ENCODE measurements at regions not wholly inside any gene's neighbourhood (a gene's known extent, or its start where the extent isn't known, plus 50 kb on each side); places are given as distances from the start of the nearest gene placed in this dataset.

- CTCF ChIA-PET: no interaction called here
- no peaks in the 10 kb centered on the region for H3K9me3 ChIP-seq (ENCODE audit: control insufficient read depth in 1 of 2, insufficient read depth in 1 of 2, low read depth in 1 of 2, low read length in 2 of 2)
- RAD21 ChIA-PET (ENCODE audit: low non-redundant PET in 1 of 2, low total read pairs in 2 of 2, uncharacterized antibody in 2 of 2, unreplicated experiment in 2 of 2): no interaction called here
- H2AFZ ChIP-seq (ENCODE audit: low read depth, low read length, poor library complexity, severe bottlenecking): no peak overlapping the region
- no peaks in the 10 kb centered on the region for H4K20me1 ChIP-seq (ENCODE audit: insufficient read depth)
- POLR2A ChIA-PET: no interaction called here
- H3K9me2 ChIP-seq (ENCODE audit: insufficient read depth): no peaks in the 10 kb centered on the region
- intact Hi-C loops (cut with micrococcal nuclease): no loop called here
- no peak overlapping the region for H3K27ac ChIP-seq (ENCODE audit: low read depth, low read length)
- H3K27me3 ChIP-seq (ENCODE audit: insufficient read depth, low read length): no peaks in the 10 kb centered on the region
- DNase-seq (ENCODE audit: low read depth, low spot score) (no peak), ATAC-seq (no peak)
- H3K4me3 ChIP-seq (replicated peaks in 1 of 2; ENCODE audit: low read depth in 1 of 2, low read length in 2 of 2): no peak overlapping the region
- H3K79me2 ChIP-seq (ENCODE audit: insufficient read depth, low read length): no peaks in the 10 kb centered on the region
- H3K4me2 ChIP-seq (ENCODE audit: low read length): no peak overlapping the region
- H3K4me1 ChIP-seq (ENCODE audit: control insufficient read depth in 1 of 2, insufficient read depth in 2 of 2, low read length in 2 of 2): no peaks in the 10 kb centered on the region
- no TSS peak for BruUV-seq (replicated peaks)
- TF ChIP-seq ZFX (IDR thresholded peaks at IDR 0.05): no peak
- H3K9ac ChIP-seq (ENCODE audit: low read length): no peak overlapping the region
- H3K36me3 ChIP-seq (ENCODE audit: control insufficient read depth in 1 of 2, insufficient read depth in 2 of 2, low read length in 2 of 2): no peaks in the 10 kb centered on the region
Observed at GRCh38 chr4:32624943-32625603, 1904.9 kb downstream of the PCDH7 start.

- no TSS peak for BruUV-seq (replicated peaks)
- DNase-seq (ENCODE audit: low read depth, low spot score): no peak
- no peaks in the 10 kb centered on the region for H3K36me3 ChIP-seq (ENCODE audit: control insufficient read depth in 1 of 2, insufficient read depth in 2 of 2, low read length in 2 of 2)
Observed at GRCh38 chr4:32625687-32626337, 1905.6 kb downstream of the PCDH7 start.

More at GRCh38 chr4:32625687-32626337, 1905.6 kb downstream of the PCDH7 start:
- Histone ChIP-seq H4K20me1 (ENCODE audit: insufficient read depth) (no peaks in the 10 kb centered on the region), H3K9me2 (ENCODE audit: insufficient read depth) (no peaks in the 10 kb centered on the region), H3K4me1 (ENCODE audit: control insufficient read depth in 1 of 2, insufficient read depth in 2 of 2, low read length in 2 of 2) (no peaks in the 10 kb centered on the region), H3K9ac (ENCODE audit: low read length) (no peak overlapping the region), H3K27me3 (ENCODE audit: insufficient read depth, low read length) (no peaks in the 10 kb centered on the region), H3K27ac (ENCODE audit: low read depth, low read length) (no peak overlapping the region), H3K4me3 (replicated peaks in 1 of 2; ENCODE audit: low read depth in 1 of 2, low read length in 2 of 2) (no peak overlapping the region), H3K9me3 (ENCODE audit: control insufficient read depth in 1 of 2, insufficient read depth in 1 of 2, low read depth in 1 of 2, low read length in 2 of 2) (no peaks in the 10 kb centered on the region), H2AFZ (ENCODE audit: low read depth, low read length, poor library complexity, severe bottlenecking) (no peak overlapping the region), H3K79me2 (ENCODE audit: insufficient read depth, low read length) (no peaks in the 10 kb centered on the region), H3K4me2 (ENCODE audit: low read length) (no peak overlapping the region)
- ChIA-PET CTCF (no interaction called here), POLR2A (no interaction called here), RAD21 (ENCODE audit: low non-redundant PET in 1 of 2, low total read pairs in 2 of 2, uncharacterized antibody in 2 of 2, unreplicated experiment in 2 of 2) (no interaction called here)
- TF ChIP-seq SRF (IDR thresholded peaks at IDR 0.05; ENCODE audit: low read depth) (no peak), ZFX (IDR thresholded peaks at IDR 0.05) (no peak), JUND (IDR thresholded peaks at IDR 0.05) (no peak), YY1 (IDR thresholded peaks at IDR 0.05; ENCODE audit: extremely low read depth, insufficient replicate concordance, low read depth, low read length) (no peak), ELF1 (IDR thresholded peaks at IDR 0.05; ENCODE audit: borderline replicate concordance, low read depth) (no peak)
- intact Hi-C loops (cut with micrococcal nuclease): no loop called here
- no peak for ATAC-seq

Data from HCT116 (cell line).